ENCODE measurements at regions not wholly inside any gene's neighbourhood (a gene's known extent, or its start where the extent isn't known, plus 50 kb on each side); places are given as distances from the start of the nearest gene placed in this dataset.
"Not testable (repeated sequence)": the region's sequence is repeated elsewhere in the genome, so short reads cannot be mapped to it uniquely, and the experiment has no call there.

GRCh38 chr3:48101301-48101650, 85.1 kb upstream of the MAP4 start:
- ATAC-seq, H3K4me3 Mint-ChIP-seq, H3K9me3 Mint-ChIP-seq, H3K27me3 Mint-ChIP-seq, H3K27ac Mint-ChIP-seq, H3K36me3 Mint-ChIP-seq, DNase-seq, H3K4me1 Mint-ChIP-seq: not testable (repeated sequence)
- POLR2A ChIA-PET, result interaction anchor here (0.6 kb wide), 1 partner anchor 19 kb away, joined by 5 read pairs; no protein-coding TSS in a partner anchor

- Mint-ChIP-seq H3K4me1 (peaks cover 9 to 22% (median 17%) of the 10 kb centered on the region in 4 donors), H3K9me3 (no peaks in the 10 kb centered on the region), H3K4me3 (no peak overlapping the region), H3K27me3 (no peaks in the 10 kb centered on the region), H3K27ac (no peak overlapping the region), H3K36me3 (no peaks in the 10 kb centered on the region)
- POLR2A ChIA-PET, result no interaction called here
- ATAC-seq (no peak), DNase-seq (no peak)
These were observed 76.1 kb upstream of the MAP4 start for GRCh38 chr3:48092270-48092669.

- DNase-seq, result no peak
- Mint-ChIP-seq H3K27ac (peak overlapping the region in 6 of 10 donors; percentile 29 to 99 (median 56)), H3K27me3 (no peaks in the 10 kb centered on the region), H3K4me1 (peaks cover 10 to 29% (median 23%) of the 10 kb centered on the region in 4 donors), H3K9me3 (no peaks in the 10 kb centered on the region), H3K4me3 (peak overlapping the region in 9 of 10 donors; percentile 1 to 99 (median 92)), H3K36me3 (no peaks in the 10 kb centered on the region)
- POLR2A ChIA-PET, result no interaction called here
- ATAC-seq, result no peak
These were observed 74.1 kb upstream of the MAP4 start for GRCh38 chr3:48090166-48090939.

GRCh38 chr3:48088749-48089466, 72.7 kb upstream of the MAP4 start:
- ATAC-seq, result peak; percentile 92 to 95
- Mint-ChIP-seq H3K36me3 (peaks cover 0 to 6% (median 0%) of the 10 kb centered on the region in 3 donors), H3K27ac (peak overlapping the region; percentile 86 to 99 (median 96)), H3K9me3 (no peaks in the 10 kb centered on the region), H3K4me1 (peaks cover 15 to 33% (median 23%) of the 10 kb centered on the region in 4 donors), H3K4me3 (peak overlapping the region; percentile 92 to 99 (median 95)), H3K27me3 (no peaks in the 10 kb centered on the region)
- POLR2A ChIA-PET, result interaction anchor here (0.5 to 1.8 kb wide), 11 partner anchors 24 to 1543 kb away, joined by 3 to 6 read pairs (median 3); partner anchors contain the start of gene SETD2
- DNase-seq, result peak; percentile 88 to 95 (median 92)

GRCh38 chr3:48088056-48088748, 72.0 kb upstream of the MAP4 start:
- ATAC-seq (peak; percentile 19 to 41), DNase-seq (peak in 2 of 10 donors; percentile 16 to 64)
- H3K36me3 Mint-ChIP-seq, result peaks cover 0 to 6% (median 0%) of the 10 kb centered on the region in 3 donors
- peak overlapping the region; percentile 79 to 99 (median 92) for H3K27ac Mint-ChIP-seq
- POLR2A ChIA-PET, result interaction anchor here (0.7 to 1.8 kb wide), 10 partner anchors 9 to 1545 kb away, joined by 3 to 6 read pairs (median 4); partner anchors contain the start of gene SETD2
- no peaks in the 10 kb centered on the region for H3K27me3 Mint-ChIP-seq
- H3K9me3 Mint-ChIP-seq, result no peaks in the 10 kb centered on the region
- peak overlapping the region; percentile 92 to 99 (median 95) for H3K4me3 Mint-ChIP-seq
- peaks cover 15 to 33% (median 23%) of the 10 kb centered on the region in 4 donors for H3K4me1 Mint-ChIP-seq

GRCh38 chr3:48086705-48087104, 70.5 kb upstream of the MAP4 start:
- Mint-ChIP-seq H3K9me3 (no peaks in the 10 kb centered on the region), H3K36me3 (peaks cover 0 to 9% (median 0%) of the 10 kb centered on the region in 3 donors), H3K4me1 (peaks cover 16 to 36% (median 26%) of the 10 kb centered on the region in 4 donors), H3K27ac (peak overlapping the region in 3 of 10 donors; percentile 4 to 92 (median 90)), H3K27me3 (no peaks in the 10 kb centered on the region), H3K4me3 (peak overlapping the region in 8 of 10 donors; percentile 92 to 99 (median 94))
- no peak for DNase-seq
- ATAC-seq, result no peak
- POLR2A ChIA-PET, result interaction anchor here (1.6 kb wide), 1 partner anchor 8 kb away, joined by 4 read pairs; no protein-coding TSS in a partner anchor

- peaks cover 0 to 13% (median 0%) of the 10 kb centered on the region in 3 donors for H3K36me3 Mint-ChIP-seq
- H3K4me1 Mint-ChIP-seq, result peaks cover 16 to 30% (median 24%) of the 10 kb centered on the region in 4 donors
- ATAC-seq (no peak), DNase-seq (no peak)
- POLR2A ChIA-PET, result interaction anchor here (0.6 kb wide), 3 partner anchors 151 to 1200 kb away, joined by 3 to 6 read pairs (median 4); no protein-coding TSS in a partner anchor
- H3K9me3 Mint-ChIP-seq, result no peaks in the 10 kb centered on the region
- peak overlapping the region in 1 of 10 donors; percentile 75 for H3K27ac Mint-ChIP-seq
- H3K4me3 Mint-ChIP-seq, result no peak overlapping the region
- H3K27me3 Mint-ChIP-seq, result no peaks in the 10 kb centered on the region
These were observed 68.7 kb upstream of the MAP4 start for GRCh38 chr3:48084929-48085328.

- H3K36me3 Mint-ChIP-seq, result peaks cover 0 to 14% (median 0%) of the 10 kb centered on the region in 3 donors
- H3K27me3 Mint-ChIP-seq, result no peaks in the 10 kb centered on the region
- no peak overlapping the region for H3K4me3 Mint-ChIP-seq
- DNase-seq (no peak), ATAC-seq (no peak)
- POLR2A ChIA-PET, result no interaction called here
- peaks cover 17 to 25% (median 21%) of the 10 kb centered on the region in 4 donors for H3K4me1 Mint-ChIP-seq
- no peaks in the 10 kb centered on the region for H3K9me3 Mint-ChIP-seq
- peak overlapping the region in 2 of 10 donors; percentile 21 to 27 for H3K27ac Mint-ChIP-seq
These were observed 68.0 kb upstream of the MAP4 start for GRCh38 chr3:48084170-48084569.

- H3K4me1 Mint-ChIP-seq, result peaks cover 14 to 21% (median 16%) of the 10 kb centered on the region in 4 donors
- POLR2A ChIA-PET, result interaction anchor here (0.7 kb wide), 1 partner anchor 19 kb away, joined by 5 read pairs; no protein-coding TSS in a partner anchor
- DNase-seq (no peak), ATAC-seq (no peak)
- no peaks in the 10 kb centered on the region for H3K9me3 Mint-ChIP-seq
- H3K27ac Mint-ChIP-seq, result no peak overlapping the region
- no peaks in the 10 kb centered on the region for H3K27me3 Mint-ChIP-seq
- H3K4me3 Mint-ChIP-seq, result no peak overlapping the region
- peaks cover 0 to 16% (median 0%) of the 10 kb centered on the region in 3 donors for H3K36me3 Mint-ChIP-seq
These were observed 66.5 kb upstream of the MAP4 start for GRCh38 chr3:48082580-48083184.

GRCh38 chr3:48077815-48078214, 61.6 kb upstream of the MAP4 start:
- Mint-ChIP-seq H3K9me3 (no peaks in the 10 kb centered on the region), H3K4me3 (no peak overlapping the region), H3K27me3 (no peaks in the 10 kb centered on the region), H3K36me3 (peaks cover 0 to 13% (median 4%) of the 10 kb centered on the region in 3 donors), H3K27ac (peak overlapping the region in 2 of 10 donors; percentile 38 to 43), H3K4me1 (peaks cover 3 to 9% (median 6%) of the 10 kb centered on the region in 4 donors)
- POLR2A ChIA-PET, result interaction anchor here (1.9 kb wide), 1 partner anchor 10 kb away, joined by 4 read pairs; no protein-coding TSS in a partner anchor
- ATAC-seq (no peak), DNase-seq (no peak)

- Mint-ChIP-seq H3K4me1 (peaks cover 3 to 14% (median 11%) of the 10 kb centered on the region in 4 donors), H3K9me3 (no peaks in the 10 kb centered on the region), H3K27me3 (no peaks in the 10 kb centered on the region), H3K27ac (peak overlapping the region in 1 of 10 donors; percentile 48), H3K36me3 (peaks cover 0 to 18% (median 4%) of the 10 kb centered on the region in 3 donors), H3K4me3 (no peak overlapping the region)
- DNase-seq (no peak), ATAC-seq (no peak)
- POLR2A ChIA-PET, result no interaction called here
These were observed 53.8 kb upstream of the MAP4 start for GRCh38 chr3:48070030-48070429.

- Mint-ChIP-seq H3K27ac (no peak overlapping the region), H3K36me3 (peaks cover 0 to 16% (median 0%) of the 10 kb centered on the region in 3 donors), H3K4me3 (no peak overlapping the region), H3K9me3 (no peaks in the 10 kb centered on the region), H3K27me3 (no peaks in the 10 kb centered on the region), H3K4me1 (peaks cover 4 to 20% (median 13%) of the 10 kb centered on the region in 4 donors)
- DNase-seq (no peak), ATAC-seq (no peak)
- POLR2A ChIA-PET, result no interaction called here
These were observed 53.1 kb upstream of the MAP4 start for GRCh38 chr3:48069339-48069738.

Data from naive thymus-derived CD8-positive, alpha-beta T cell (primary cell).